ENCODE measurements at regions not wholly inside any gene's neighbourhood (a gene's known extent, or its start where the extent isn't known, plus 50 kb on each side); places are given as distances from the start of the nearest gene placed in this dataset.

- DNase-seq (ENCODE audit: low spot score) (no peak), FAIRE-seq (no peak)
Observed at GRCh38 chr10:1852841-1853240, 115.5 kb upstream of the ADARB2 start.

- DNase-seq (ENCODE audit: low spot score): no peak
- FAIRE-seq: no peak
Observed at GRCh38 chr10:1851762-1852161, 114.4 kb upstream of the ADARB2 start.

GRCh38 chr10:1850971-1851527, 113.7 kb upstream of the ADARB2 start:
- FAIRE-seq (no peak), DNase-seq (ENCODE audit: low spot score) (no peak)

GRCh38 chr10:1847361-1847760, 110.0 kb upstream of the ADARB2 start:
- no peak for FAIRE-seq
- DNase-seq (ENCODE audit: low spot score): no peak

- no peak for FAIRE-seq
- no peak for DNase-seq (ENCODE audit: low spot score)
Observed at GRCh38 chr10:1846032-1846431, 108.7 kb upstream of the ADARB2 start.

GRCh38 chr10:1841759-1842158, 104.4 kb upstream of the ADARB2 start:
- no peak for FAIRE-seq
- no peak for DNase-seq (ENCODE audit: low spot score)

GRCh38 chr10:1829712-1830111, 92.4 kb upstream of the ADARB2 start:
- no peak for FAIRE-seq

GRCh38 chr10:1824928-1825327, 87.6 kb upstream of the ADARB2 start:
- FAIRE-seq: no peak
- no peak for DNase-seq (ENCODE audit: low spot score)

More at GRCh38 chr10:1829712-1830111, 92.4 kb upstream of the ADARB2 start:
- no peak for DNase-seq (ENCODE audit: low spot score)

- no peak for FAIRE-seq
Observed at GRCh38 chr10:1814556-1814955, 77.2 kb upstream of the ADARB2 start.

GRCh38 chr10:1809139-1809741, 71.9 kb upstream of the ADARB2 start:
- DNase-seq (ENCODE audit: low spot score): no peak
- FAIRE-seq: no peak

More at GRCh38 chr10:1814556-1814955, 77.2 kb upstream of the ADARB2 start:
- no peak for DNase-seq (ENCODE audit: low spot score)

- FAIRE-seq (no peak), DNase-seq (ENCODE audit: low spot score) (no peak)
Observed at GRCh38 chr10:1807924-1808323, 70.6 kb upstream of the ADARB2 start.

- FAIRE-seq: no peak
Observed at GRCh38 chr10:1807196-1807595, 69.9 kb upstream of the ADARB2 start.

GRCh38 chr10:1802413-1802812, 65.1 kb upstream of the ADARB2 start:
- FAIRE-seq (no peak), DNase-seq (ENCODE audit: low spot score) (no peak)

More at GRCh38 chr10:1807196-1807595, 69.9 kb upstream of the ADARB2 start:
- DNase-seq (ENCODE audit: low spot score): no peak

GRCh38 chr10:1788401-1788800, 51.1 kb upstream of the ADARB2 start:
- FAIRE-seq (no peak), DNase-seq (ENCODE audit: low spot score) (no peak)
